WI38 (cell line): ENCODE measurements at regions not wholly inside any gene's neighbourhood (a gene's known extent, or its start where the extent isn't known, plus 50 kb on each side); places are given as distances from the start of the nearest gene placed in this dataset.

Experiments used
- H3K4me3 ChIP-seq: 2 replicates; pipeline ENCODE4 v1.5.1; 2011; ENCODE audit warnings: low read depth, mild to moderate bottlenecking, control low read depth, low read length
- TF ChIP-seq, protein P1 (sequence below): IDR thresholded peaks from 2 replicates; pipeline ENCODE4 v1.5.1; 2012; ENCODE audit warnings: low read depth, mild to moderate bottlenecking, control low read depth, low read length

DNA sequence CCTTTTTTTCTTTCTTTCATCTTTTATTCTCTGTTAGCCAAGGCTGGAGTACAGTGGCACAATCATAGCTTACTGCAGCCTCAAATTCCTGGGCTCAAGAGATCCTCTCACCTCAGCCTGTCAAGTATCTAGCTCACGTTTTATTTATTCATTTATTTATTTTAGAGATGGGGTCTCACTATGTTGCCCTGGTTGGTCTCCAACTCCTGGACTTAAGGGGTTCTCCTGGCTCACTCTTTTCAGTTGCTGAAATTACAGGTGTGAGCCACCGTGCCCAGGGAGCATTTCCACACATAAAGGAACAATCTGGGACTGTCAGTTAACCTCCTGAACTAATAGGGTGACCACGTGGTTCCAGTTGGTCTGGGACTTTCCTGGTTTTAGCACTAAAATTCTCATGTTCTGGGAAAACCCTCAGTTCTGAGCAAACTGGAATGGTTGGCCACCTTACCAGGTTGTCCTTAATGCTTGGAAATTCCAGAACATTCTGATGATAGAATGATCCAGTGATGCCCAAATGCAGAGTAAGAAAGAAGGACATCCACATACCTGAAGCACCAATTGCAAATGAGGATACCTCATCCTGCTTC lies 105.5 kb upstream of the ZNF217 start:
- TF ChIP-seq, protein P1, sequence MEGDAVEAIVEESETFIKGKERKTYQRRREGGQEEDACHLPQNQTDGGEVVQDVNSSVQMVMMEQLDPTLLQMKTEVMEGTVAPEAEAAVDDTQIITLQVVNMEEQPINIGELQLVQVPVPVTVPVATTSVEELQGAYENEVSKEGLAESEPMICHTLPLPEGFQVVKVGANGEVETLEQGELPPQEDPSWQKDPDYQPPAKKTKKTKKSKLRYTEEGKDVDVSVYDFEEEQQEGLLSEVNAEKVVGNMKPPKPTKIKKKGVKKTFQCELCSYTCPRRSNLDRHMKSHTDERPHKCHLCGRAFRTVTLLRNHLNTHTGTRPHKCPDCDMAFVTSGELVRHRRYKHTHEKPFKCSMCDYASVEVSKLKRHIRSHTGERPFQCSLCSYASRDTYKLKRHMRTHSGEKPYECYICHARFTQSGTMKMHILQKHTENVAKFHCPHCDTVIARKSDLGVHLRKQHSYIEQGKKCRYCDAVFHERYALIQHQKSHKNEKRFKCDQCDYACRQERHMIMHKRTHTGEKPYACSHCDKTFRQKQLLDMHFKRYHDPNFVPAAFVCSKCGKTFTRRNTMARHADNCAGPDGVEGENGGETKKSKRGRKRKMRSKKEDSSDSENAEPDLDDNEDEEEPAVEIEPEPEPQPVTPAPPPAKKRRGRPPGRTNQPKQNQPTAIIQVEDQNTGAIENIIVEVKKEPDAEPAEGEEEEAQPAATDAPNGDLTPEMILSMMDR, result no peak
- no peak overlapping the region for H3K4me3 ChIP-seq

DNA sequence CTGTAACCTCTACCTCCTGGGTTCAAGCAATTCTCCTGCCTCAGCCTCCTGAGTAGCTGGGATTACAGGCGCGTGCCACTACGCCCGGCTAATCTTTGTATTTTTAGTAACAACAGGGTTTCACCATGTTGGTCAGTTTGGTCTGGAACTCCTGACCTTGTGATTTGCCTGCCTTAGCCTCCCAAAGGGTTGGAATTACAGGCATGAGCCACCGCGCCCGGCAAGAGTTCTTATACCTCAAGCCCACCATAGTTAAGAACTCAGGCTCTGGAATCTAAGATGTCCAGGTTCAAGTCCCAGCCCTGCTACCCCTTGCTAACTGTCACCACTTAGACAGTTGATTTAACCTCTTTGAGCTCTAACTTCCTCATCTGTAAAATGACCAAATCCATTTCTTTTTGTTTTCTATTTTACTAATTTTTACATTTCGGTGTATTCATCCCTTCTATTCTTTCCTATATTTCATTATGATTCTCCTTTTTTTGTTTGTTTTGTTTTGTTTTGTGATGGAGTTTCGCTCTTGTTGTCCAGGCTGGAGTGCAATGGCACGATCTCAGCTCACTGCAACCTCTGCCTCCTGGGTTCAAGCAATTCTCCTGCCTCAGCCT lies 104.8 kb upstream of the ZNF217 start:
- H3K4me3 ChIP-seq, result no peak overlapping the region
- TF ChIP-seq, protein P1, result no peak

DNA sequence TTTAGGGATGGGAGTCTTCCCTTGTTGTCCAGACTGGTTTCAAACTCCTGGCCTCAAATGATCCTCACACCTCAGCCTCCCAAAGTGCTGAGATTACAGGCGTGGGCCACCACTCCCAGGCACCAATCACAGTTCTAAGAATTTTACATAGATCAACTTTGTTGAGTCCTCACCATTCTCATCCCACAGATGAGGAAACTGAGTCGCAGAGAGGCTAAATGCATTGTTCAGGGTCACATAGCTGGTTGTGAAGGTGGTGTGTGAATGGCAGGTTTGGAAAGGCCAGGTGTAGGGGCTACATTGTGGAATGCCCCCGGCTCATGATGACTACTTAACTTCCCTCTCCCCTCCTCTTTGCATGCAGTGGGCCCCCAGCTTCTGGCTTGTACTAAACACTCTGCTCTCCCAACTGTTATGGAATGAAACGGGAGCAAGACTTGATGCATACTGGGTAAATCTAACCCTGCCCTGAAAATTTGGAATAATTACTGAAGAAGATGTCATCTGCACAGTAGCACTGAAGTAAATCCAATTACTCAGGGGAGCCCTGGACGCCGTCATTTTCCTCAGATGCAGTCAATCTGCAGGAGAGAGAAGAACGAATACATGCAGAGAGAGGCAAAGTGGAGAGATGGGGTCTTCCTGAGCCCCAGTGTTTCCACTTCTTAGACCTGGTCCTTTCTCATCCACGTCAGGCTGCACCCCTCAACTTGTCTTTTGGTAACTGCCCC lies 102.3 kb upstream of the ZNF217 start:
- no peak overlapping the region for H3K4me3 ChIP-seq
- TF ChIP-seq, protein P1, result no peak

DNA sequence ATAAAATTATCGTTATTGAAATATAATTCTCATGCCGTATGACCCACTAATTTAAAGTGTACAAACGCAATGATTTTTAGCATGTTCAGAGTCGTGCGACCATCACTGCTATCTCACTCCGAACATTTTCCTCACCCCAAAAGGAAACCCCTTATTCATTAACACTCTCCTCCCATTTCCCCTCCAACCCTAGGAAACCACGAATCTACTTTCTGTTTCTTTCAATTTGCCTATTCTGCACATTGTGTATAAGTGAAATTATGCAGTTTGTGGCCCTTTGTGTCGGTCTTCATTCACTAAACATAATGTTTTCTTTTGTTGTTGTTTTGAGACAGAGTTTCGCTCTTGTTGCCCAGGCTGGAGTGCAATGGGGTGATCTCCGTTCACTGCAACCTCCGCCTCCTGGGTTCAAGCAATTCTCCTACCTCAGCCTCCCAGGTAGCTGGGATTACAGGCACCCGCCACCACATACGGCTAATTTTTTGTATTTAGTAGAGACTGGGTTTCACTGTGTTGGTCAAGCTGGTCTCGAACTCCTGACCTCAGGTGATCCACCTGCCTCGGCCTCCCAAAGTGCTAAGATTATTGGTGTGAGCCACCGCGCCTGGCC lies 99.7 kb upstream of the ZNF217 start:
- TF ChIP-seq, protein P1, result no peak

DNA sequence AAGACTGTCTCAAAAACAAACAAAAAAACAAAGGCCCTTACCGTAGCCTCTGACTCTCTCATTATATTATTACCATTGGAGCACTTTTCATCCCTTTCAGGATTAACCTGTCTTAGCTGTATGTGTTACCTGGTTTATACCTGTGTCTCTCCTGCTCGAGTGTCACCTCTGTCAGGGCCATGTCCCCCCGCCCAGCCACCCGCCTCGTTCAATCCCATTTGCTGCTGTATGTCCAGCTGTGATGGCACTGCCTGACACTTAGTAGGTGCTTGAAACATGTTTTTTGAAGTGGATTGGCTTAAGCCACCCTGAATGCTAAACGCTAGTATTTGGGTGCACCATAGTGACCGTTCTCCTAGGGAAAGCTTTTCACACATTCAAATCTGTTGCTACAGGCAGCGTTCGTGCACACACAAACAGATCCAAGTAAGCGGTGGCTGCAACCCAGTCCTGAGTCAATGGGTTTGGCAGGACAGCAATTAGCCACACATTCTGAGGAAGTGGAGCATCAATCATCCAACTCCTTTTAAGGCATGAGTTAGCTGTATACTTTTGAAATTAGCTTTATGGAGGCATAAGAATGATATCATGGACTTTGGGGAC lies 98.9 kb upstream of the ZNF217 start:
- TF ChIP-seq, protein P1, result no peak
- H3K4me3 ChIP-seq, result no peak overlapping the region

More for the DNA sequence above, 99.7 kb upstream of the ZNF217 start:
- H3K4me3 ChIP-seq, result no peak overlapping the region

DNA sequence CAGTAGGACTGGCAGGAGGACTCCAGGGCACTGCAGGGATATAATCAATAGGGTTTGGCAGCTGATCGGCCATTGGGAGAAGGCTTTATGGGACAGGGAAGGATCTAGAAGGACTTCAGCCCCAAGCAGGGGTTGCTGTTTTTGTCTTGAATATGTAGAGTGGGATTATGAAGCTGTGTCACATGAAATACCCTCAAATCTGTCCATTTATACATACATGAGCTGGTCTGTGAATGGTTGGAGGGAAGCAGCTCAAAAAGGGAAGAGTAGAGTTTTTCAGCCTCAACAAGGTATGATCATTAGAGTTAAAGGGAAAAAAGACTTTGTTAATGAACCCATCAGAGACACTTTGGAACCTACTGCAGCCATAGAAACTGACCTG lies 98.2 kb upstream of the ZNF217 start:
- TF ChIP-seq, protein P1, result no peak
- H3K4me3 ChIP-seq, result no peak overlapping the region
